ENCODE measurements at regions not wholly inside any gene's neighbourhood (a gene's known extent, or its start where the extent isn't known, plus 50 kb on each side); places are given as distances from the start of the nearest gene placed in this dataset.

GRCh38 chr1:47517946-47518345, 80.1 kb downstream of the FOXD2 start:
- no peaks in the 10 kb centered on the region for H3K36me3 ChIP-seq
- DNase-seq (ENCODE audit: low spot score in 2 of 2): no peak
- H3K4me1 ChIP-seq: peaks cover 4 to 17% of the 10 kb centered on the region in 2 donors
- intact Hi-C loops (cut with DNase I): loop anchor here (5.0 kb wide), 1 partner anchor 54 kb away; no protein-coding TSS in a partner anchor
- no peak overlapping the region for H3K27ac ChIP-seq
- TF ChIP-seq CTCF (IDR thresholded peaks at IDR 0.05): no peak
- no peak overlapping the region for H3K4me3 ChIP-seq
- H3K27me3 ChIP-seq: no peaks in the 10 kb centered on the region
- peaks cover 0 to 7% of the 10 kb centered on the region in 2 donors for H3K9me3 ChIP-seq

- H3K4me3 ChIP-seq: no peak overlapping the region
- no peaks in the 10 kb centered on the region for H3K27me3 ChIP-seq
- DNase-seq (ENCODE audit: low spot score in 2 of 2): no peak
- TF ChIP-seq CTCF (IDR thresholded peaks at IDR 0.05): no peak
- no peaks in the 10 kb centered on the region for H3K36me3 ChIP-seq
- peaks cover 0 to under 1% of the 10 kb centered on the region in 2 donors for H3K9me3 ChIP-seq
- intact Hi-C loops (cut with DNase I): loop anchor here (5.0 kb wide), 1 partner anchor 53 kb away; no protein-coding TSS in a partner anchor
- no peak overlapping the region for H3K27ac ChIP-seq
- H3K4me1 ChIP-seq: peaks cover 4 to 26% of the 10 kb centered on the region in 2 donors
Observed at GRCh38 chr1:47519491-47519890, 81.6 kb downstream of the FOXD2 start.

- intact Hi-C loops (cut with DNase I): loop anchor here (2.0 to 10.0 kb wide), 7 partner anchors 42 to 495 kb away; partner anchors contain the start of gene FOXD2
- Histone ChIP-seq H3K27ac (peak overlapping the region in 1 of 2 donors; percentile 90), H3K4me3 (no peak overlapping the region), H3K36me3 (no peaks in the 10 kb centered on the region), H3K27me3 (no peaks in the 10 kb centered on the region), H3K9me3 (no peaks in the 10 kb centered on the region), H3K4me1 (peaks cover 4 to 26% of the 10 kb centered on the region in 2 donors)
- no peak for TF ChIP-seq CTCF (IDR thresholded peaks at IDR 0.05)
- no peak for DNase-seq (ENCODE audit: low spot score in 2 of 2)
Observed at GRCh38 chr1:47519971-47520370, 82.1 kb downstream of the FOXD2 start.

GRCh38 chr1:47521034-47521881, 83.4 kb downstream of the FOXD2 start:
- peak; percentile 67 to 92 for DNase-seq (ENCODE audit: low spot score in 2 of 2)
- TF ChIP-seq CTCF (IDR thresholded peaks at IDR 0.05): no peak
- Histone ChIP-seq H3K36me3 (no peaks in the 10 kb centered on the region), H3K27ac (peak overlapping the region; percentile 83 to 90), H3K4me3 (no peak overlapping the region), H3K9me3 (no peaks in the 10 kb centered on the region), H3K27me3 (no peaks in the 10 kb centered on the region), H3K4me1 (peaks cover 4 to 26% of the 10 kb centered on the region in 2 donors)
- intact Hi-C loops (cut with DNase I): loop anchor here (1.0 to 10.0 kb wide), 7 partner anchors 41 to 494 kb away; partner anchors contain the start of genes FOXD2 and PDZK1IP1

GRCh38 chr1:47522935-47523834, 85.3 kb downstream of the FOXD2 start:
- peak overlapping the region in 1 of 2 donors; percentile 83 for H3K27ac ChIP-seq
- DNase-seq (ENCODE audit: low spot score in 2 of 2): no peak
- intact Hi-C loops (cut with DNase I): loop anchor here (5.0 to 10.0 kb wide), 5 partner anchors 39 to 492 kb away; partner anchors contain the start of gene FOXD2
- no peak overlapping the region for H3K4me3 ChIP-seq
- no peaks in the 10 kb centered on the region for H3K9me3 ChIP-seq
- TF ChIP-seq CTCF (IDR thresholded peaks at IDR 0.05): no peak
- H3K27me3 ChIP-seq: no peaks in the 10 kb centered on the region
- peaks cover 4 to 26% of the 10 kb centered on the region in 2 donors for H3K4me1 ChIP-seq
- no peaks in the 10 kb centered on the region for H3K36me3 ChIP-seq

All from ascending aorta (tissue), 2 donors.